GM23338 (cell line): ENCODE measurements at regions not wholly inside any gene's neighbourhood (a gene's known extent, or its start where the extent isn't known, plus 50 kb on each side); places are given as distances from the start of the nearest gene placed in this dataset.

Experiments
- ATAC-seq: fragments of 200-7000 bp; cut with Tn5 transposase; 3 replicates; pipeline ENCODE4 v1.9.1; 2020
- DNase-seq: peaks from one replicate; pipeline ENCODE4 v3.0.0-alpha.2; 2015; ENCODE audit warnings: low spot score
- H2AFZ ChIP-seq: fragments of 200-600 bp; sonication (generic); 2 replicates; pipeline ENCODE4 v1.8.0; 2016; ENCODE audit warnings: antibody characterized with exemption, mild to moderate bottlenecking, moderate library complexity
- H3F3A ChIP-seq: fragments of 200-600 bp; sonication (generic); replicated peaks from 2 replicates; pipeline ENCODE4 v1.8.0; 2017; ENCODE audit warnings: antibody characterized with exemption, mixed run types, low read depth
- H3K27ac ChIP-seq: fragments of 200-600 bp; sonication (generic); 2 replicates; pipeline ENCODE4 v1.6.1; 2016; ENCODE audit warnings: low read depth
- H3K27me3 ChIP-seq: fragments of 200-600 bp; sonication (generic); 2 replicates; pipeline ENCODE4 v1.8.0; 2016; ENCODE audit warnings: mild to moderate bottlenecking, mixed run types, moderate library complexity; ENCODE audit not compliant: insufficient read depth
- H3K36me3 ChIP-seq: fragments of 200-600 bp; sonication (generic); 2 replicates; pipeline ENCODE4 v1.8.0; 2016; ENCODE audit warnings: mild to moderate bottlenecking; ENCODE audit not compliant: insufficient read depth
- H3K4me1 ChIP-seq: fragments of 200-600 bp; sonication (generic); 2 replicates; pipeline ENCODE4 v1.8.0; 2016; ENCODE audit warnings: mild to moderate bottlenecking, moderate library complexity; ENCODE audit not compliant: insufficient read depth
- H3K4me2 ChIP-seq: fragments of 200-600 bp; sonication (generic); 2 replicates; pipeline ENCODE4 v1.7.1; 2017; ENCODE audit warnings: mixed run types
- H3K4me3 ChIP-seq: fragments of 200-600 bp; sonication (generic); 2 replicates; pipeline ENCODE4 v1.6.1; 2016; ENCODE audit warnings: mixed run types
- H3K79me2 ChIP-seq: fragments of 200-600 bp; sonication (generic); replicated peaks from 2 replicates; pipeline ENCODE4 v1.8.0; 2017; ENCODE audit warnings: mild to moderate bottlenecking; ENCODE audit not compliant: insufficient read depth
- H3K9me2 ChIP-seq: fragments of 200-600 bp; sonication (generic); 2 replicates; pipeline ENCODE4 v1.8.0; 2017; ENCODE audit not compliant: insufficient read depth
- H4K20me1 ChIP-seq: fragments of 200-600 bp; sonication (generic); replicated peaks from 2 replicates; pipeline ENCODE4 v1.8.0; 2017; ENCODE audit warnings: mild to moderate bottlenecking; ENCODE audit not compliant: insufficient read depth
- H3K27ac Mint-ChIP-seq: 2 replicates; pipeline ENCODE4 v1.8.0; 2020; ENCODE audit warnings: inconsistent platforms, mild to moderate bottlenecking, moderate library complexity, mixed read lengths
- H3K27me3 Mint-ChIP-seq: 3 replicates; pipeline ENCODE4 v1.8.0; 2022; ENCODE audit warnings: low read depth, mild to moderate bottlenecking, moderate library complexity, mixed read lengths, inconsistent platforms; ENCODE audit not compliant: insufficient read depth, poor library complexity
- H3K36me3 Mint-ChIP-seq: 3 replicates; pipeline ENCODE4 v1.8.0; 2021; ENCODE audit warnings: low read depth, mild to moderate bottlenecking, inconsistent platforms, moderate library complexity, mixed read lengths
- H3K4me1 Mint-ChIP-seq: 3 replicates; pipeline ENCODE4 v1.8.0; 2020; ENCODE audit warnings: mild to moderate bottlenecking, inconsistent platforms, mixed read lengths
- H3K4me3 Mint-ChIP-seq: 3 replicates; pipeline ENCODE4 v1.8.0; 2021; ENCODE audit warnings: moderate library complexity, mild to moderate bottlenecking, inconsistent platforms, mixed read lengths
- H3K9me3 Mint-ChIP-seq: 3 replicates; pipeline ENCODE4 v1.8.0; 2020; ENCODE audit warnings: moderate library complexity, mild to moderate bottlenecking, inconsistent platforms, mixed read lengths
- EZH2 ChIP-seq: fragments of 200-600 bp; sonication (generic); IDR thresholded peaks from one replicate; pipeline ENCODE4 v1.8.0; 2017; ENCODE audit warnings: antibody characterized with exemption, mild to moderate bottlenecking, low read depth; ENCODE audit not compliant: unreplicated experiment
- JUNB ChIP-seq: IDR thresholded peaks from one replicate; pipeline ENCODE4 v1.6.1; 2016; ENCODE audit warnings: antibody characterized with exemption; ENCODE audit not compliant: unreplicated experiment
- NANOG ChIP-seq: IDR thresholded peaks from 2 replicates; pipeline ENCODE4 v1.6.1; 2016; ENCODE audit warnings: antibody characterized with exemption, borderline replicate concordance
- STAT1 ChIP-seq: IDR thresholded peaks from one replicate; pipeline ENCODE4 v1.6.1; 2016; ENCODE audit warnings: antibody characterized with exemption; ENCODE audit not compliant: unreplicated experiment
- ZNF114 ChIP-seq: fragments of 250-450 bp; sonication (Bioruptor Pico); IDR thresholded peaks from 2 replicates; pipeline ENCODE4 v1.5.0; 2020; ENCODE audit warnings: mild to moderate bottlenecking, moderate library complexity
- TF ChIP-seq, protein P1 (sequence below): fragments of 250-450 bp; sonication (Bioruptor Pico); IDR thresholded peaks from 2 replicates; pipeline ENCODE4 v1.5.0; 2020; ENCODE audit warnings: mild to moderate bottlenecking, moderate library complexity
- TF ChIP-seq, protein P2 (sequence below): IDR thresholded peaks from 2 replicates; pipeline ENCODE4 v1.6.1; 2016; ENCODE audit warnings: antibody characterized with exemption

DNA sequence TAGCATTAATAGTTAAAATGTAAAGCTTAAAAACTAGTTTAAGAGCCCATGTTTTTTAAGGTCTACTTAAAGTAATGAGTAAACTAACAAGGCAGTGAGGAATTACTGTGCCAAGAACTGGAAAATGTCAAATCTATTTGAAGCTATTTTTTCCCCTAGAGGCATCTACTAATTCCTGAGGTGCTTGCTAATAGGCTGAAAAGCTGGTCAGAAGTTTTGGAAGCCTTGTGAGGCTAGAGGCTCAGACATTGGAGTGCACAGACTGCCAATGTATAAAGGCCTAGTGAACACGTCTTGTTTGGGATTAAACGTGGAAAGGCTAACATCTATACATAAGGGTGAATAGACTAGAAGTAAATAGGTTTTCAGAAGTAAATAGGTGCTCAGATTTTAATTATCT is 136.5 kb upstream of the C11orf87 start:
- Histone ChIP-seq H3K36me3 (no peaks in the 10 kb centered on the region), H3K4me3 (no peak overlapping the region), H2AFZ (no peak overlapping the region), H3K9me2 (peaks cover 5% of the 10 kb centered on the region), H3K27ac (no peak overlapping the region), H3F3A (no peaks in the 10 kb centered on the region), H3K4me1 (no peaks in the 10 kb centered on the region; the same call in 1 of the 2 replicates), H3K79me2 (no peaks in the 10 kb centered on the region), H3K27me3 (no peaks in the 10 kb centered on the region), H3K4me2 (no peak overlapping the region), H4K20me1 (no peaks in the 10 kb centered on the region)
- Mint-ChIP-seq H3K27me3 (no peaks in the 10 kb centered on the region), H3K4me1 (peaks cover 4% of the 10 kb centered on the region; the same call in 1 of the 3 replicates), H3K4me3 (no peak overlapping the region), H3K9me3 (peaks cover 14% of the 10 kb centered on the region; the same call in 2 of the 3 replicates), H3K36me3 (peaks cover 13% of the 10 kb centered on the region; the same call in 2 of the 3 replicates), H3K27ac (no peak overlapping the region)
- no peak for ATAC-seq
- DNase-seq = no peak
- TF ChIP-seq STAT1 (no peak), EZH2 (no peak), JUNB (no peak), ZNF114 (CRISPR knock-in tag) (no peak), NANOG (no peak)
- TF ChIP-seq, protein P1, sequence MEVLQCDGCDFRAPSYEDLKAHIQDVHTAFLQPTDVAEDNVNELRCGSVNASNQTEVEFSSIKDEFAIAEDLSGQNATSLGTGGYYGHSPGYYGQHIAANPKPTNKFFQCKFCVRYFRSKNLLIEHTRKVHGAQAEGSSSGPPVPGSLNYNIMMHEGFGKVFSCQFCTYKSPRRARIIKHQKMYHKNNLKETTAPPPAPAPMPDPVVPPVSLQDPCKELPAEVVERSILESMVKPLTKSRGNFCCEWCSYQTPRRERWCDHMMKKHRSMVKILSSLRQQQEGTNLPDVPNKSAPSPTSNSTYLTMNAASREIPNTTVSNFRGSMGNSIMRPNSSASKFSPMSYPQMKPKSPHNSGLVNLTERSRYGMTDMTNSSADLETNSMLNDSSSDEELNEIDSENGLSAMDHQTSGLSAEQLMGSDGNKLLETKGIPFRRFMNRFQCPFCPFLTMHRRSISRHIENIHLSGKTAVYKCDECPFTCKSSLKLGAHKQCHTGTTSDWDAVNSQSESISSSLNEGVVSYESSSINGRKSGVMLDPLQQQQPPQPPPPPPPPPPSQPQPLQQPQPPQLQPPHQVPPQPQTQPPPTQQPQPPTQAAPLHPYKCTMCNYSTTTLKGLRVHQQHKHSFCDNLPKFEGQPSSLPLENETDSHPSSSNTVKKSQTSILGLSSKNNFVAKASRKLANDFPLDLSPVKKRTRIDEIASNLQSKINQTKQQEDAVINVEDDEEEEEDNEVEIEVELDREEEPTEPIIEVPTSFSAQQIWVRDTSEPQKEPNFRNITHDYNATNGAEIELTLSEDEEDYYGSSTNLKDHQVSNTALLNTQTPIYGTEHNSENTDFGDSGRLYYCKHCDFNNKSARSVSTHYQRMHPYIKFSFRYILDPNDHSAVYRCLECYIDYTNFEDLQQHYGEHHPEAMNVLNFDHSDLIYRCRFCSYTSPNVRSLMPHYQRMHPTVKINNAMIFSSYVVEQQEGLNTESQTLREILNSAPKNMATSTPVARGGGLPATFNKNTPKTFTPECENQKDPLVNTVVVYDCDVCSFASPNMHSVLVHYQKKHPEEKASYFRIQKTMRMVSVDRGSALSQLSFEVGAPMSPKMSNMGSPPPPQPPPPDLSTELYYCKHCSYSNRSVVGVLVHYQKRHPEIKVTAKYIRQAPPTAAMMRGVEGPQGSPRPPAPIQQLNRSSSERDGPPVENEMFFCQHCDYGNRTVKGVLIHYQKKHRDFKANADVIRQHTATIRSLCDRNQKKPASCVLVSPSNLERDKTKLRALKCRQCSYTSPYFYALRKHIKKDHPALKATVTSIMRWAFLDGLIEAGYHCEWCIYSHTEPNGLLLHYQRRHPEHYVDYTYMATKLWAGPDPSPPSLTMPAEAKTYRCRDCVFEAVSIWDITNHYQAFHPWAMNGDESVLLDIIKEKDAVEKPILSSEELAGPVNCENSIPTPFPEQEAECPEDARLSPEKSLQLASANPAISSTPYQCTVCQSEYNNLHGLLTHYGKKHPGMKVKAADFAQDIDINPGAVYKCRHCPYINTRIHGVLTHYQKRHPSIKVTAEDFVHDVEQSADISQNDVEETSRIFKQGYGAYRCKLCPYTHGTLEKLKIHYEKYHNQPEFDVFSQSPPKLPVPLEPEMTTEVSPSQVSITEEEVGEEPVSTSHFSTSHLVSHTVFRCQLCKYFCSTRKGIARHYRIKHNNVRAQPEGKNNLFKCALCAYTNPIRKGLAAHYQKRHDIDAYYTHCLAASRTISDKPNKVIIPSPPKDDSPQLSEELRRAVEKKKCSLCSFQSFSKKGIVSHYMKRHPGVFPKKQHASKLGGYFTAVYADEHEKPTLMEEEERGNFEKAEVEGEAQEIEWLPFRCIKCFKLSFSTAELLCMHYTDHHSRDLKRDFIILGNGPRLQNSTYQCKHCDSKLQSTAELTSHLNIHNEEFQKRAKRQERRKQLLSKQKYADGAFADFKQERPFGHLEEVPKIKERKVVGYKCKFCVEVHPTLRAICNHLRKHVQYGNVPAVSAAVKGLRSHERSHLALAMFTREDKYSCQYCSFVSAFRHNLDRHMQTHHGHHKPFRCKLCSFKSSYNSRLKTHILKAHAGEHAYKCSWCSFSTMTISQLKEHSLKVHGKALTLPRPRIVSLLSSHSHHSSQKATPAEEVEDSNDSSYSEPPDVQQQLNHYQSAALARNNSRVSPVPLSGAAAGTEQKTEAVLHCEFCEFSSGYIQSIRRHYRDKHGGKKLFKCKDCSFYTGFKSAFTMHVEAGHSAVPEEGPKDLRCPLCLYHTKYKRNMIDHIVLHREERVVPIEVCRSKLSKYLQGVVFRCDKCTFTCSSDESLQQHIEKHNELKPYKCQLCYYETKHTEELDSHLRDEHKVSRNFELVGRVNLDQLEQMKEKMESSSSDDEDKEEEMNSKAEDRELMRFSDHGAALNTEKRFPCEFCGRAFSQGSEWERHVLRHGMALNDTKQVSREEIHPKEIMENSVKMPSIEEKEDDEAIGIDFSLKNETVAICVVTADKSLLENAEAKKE (CRISPR knock-in tag) = no peak
- TF ChIP-seq, protein P2, sequence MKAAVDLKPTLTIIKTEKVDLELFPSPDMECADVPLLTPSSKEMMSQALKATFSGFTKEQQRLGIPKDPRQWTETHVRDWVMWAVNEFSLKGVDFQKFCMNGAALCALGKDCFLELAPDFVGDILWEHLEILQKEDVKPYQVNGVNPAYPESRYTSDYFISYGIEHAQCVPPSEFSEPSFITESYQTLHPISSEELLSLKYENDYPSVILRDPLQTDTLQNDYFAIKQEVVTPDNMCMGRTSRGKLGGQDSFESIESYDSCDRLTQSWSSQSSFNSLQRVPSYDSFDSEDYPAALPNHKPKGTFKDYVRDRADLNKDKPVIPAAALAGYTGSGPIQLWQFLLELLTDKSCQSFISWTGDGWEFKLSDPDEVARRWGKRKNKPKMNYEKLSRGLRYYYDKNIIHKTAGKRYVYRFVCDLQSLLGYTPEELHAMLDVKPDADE = no peak
